GM19395 (cell line): ENCODE measurements at regions not wholly inside any gene's neighbourhood (a gene's known extent, or its start where the extent isn't known, plus 50 kb on each side); places are given as distances from the start of the nearest gene placed in this dataset.
"Not testable (repeated sequence)": the region's sequence is repeated elsewhere in the genome, so short reads cannot be mapped to it uniquely, and the experiment has no call there.

ENCODE experiments used
- ATAC-seq: cut with Tn5 transposase; IDR thresholded peaks from one replicate; pipeline ENCODE4 v1.9.1; 2021; ENCODE audit warnings: mild to moderate bottlenecking, moderate library complexity; ENCODE audit not compliant: unreplicated experiment

DNA sequence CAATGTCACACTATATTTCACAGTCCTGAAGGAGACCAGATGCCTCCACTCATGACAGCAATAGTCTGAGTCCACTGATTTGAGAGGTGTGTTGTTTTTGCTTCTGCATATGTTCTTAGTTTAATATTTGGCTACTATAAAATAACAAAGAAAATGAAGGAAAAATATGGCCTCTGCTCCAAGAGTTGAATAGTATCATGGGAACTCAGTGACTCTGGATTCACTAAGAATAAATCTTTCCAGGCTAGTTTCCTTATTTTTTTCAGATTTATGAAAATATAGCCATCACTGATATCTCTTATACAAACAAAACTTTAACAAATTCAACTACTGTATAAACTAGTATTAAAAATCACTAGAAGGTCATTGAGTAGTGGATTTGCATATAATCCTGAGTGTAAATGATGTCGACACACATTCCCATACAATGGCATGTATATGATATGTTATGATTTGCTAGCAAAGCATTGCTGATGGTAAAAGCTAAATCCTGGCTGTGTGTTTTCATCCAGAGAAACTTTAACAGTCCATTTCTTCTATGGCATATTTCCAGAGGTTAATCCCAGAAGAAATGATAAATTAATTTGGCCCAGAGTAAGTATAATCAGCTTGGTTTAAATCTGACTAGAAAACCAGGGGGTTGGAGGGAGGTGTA, 66.0 kb upstream of the VIPR2 start:
- ATAC-seq = no peak

DNA sequence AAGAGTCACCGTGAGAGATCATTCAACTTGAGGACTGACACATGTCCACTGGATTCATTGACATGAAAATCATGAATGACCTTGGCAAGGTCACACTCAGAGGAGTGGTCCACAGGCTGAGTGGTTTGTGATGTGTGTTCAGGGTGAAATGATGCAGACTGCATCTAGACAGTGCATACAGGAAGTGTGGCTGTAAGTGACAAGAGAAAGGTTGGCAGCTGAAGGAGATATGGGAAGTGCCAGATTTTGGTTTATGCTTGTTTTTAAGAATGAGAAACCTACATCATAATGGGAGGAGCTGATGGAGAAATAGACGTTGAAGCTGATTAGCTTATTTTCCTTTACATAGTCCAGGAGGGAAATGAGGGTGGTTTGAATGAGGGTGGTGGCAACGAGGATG, 64.8 kb upstream of the VIPR2 start:
- ATAC-seq = no peak

- no peak for ATAC-seq
Measured at GRCh38 chr7:159207951-159208350, 63.3 kb upstream of the VIPR2 start.

DNA sequence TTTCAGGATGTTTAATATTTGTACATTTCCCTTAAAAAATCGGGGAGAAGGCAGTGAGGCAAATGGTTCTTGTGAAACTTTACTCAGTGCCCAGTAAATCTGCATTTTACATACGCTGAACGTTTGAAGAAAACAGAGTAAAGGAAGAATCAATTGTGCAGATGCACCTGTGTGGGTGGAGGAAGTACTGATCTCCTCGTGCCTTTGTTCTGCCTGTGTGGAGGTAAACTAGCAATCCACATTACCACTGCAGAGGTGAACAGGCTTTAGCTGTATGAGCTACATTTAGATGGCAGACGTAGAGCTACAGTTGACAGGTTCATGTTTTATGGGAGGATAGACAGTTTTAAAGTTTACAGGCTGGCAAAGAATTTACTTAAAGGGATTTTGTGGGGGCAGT, 62.7 kb upstream of the VIPR2 start:
- no peak for ATAC-seq

DNA sequence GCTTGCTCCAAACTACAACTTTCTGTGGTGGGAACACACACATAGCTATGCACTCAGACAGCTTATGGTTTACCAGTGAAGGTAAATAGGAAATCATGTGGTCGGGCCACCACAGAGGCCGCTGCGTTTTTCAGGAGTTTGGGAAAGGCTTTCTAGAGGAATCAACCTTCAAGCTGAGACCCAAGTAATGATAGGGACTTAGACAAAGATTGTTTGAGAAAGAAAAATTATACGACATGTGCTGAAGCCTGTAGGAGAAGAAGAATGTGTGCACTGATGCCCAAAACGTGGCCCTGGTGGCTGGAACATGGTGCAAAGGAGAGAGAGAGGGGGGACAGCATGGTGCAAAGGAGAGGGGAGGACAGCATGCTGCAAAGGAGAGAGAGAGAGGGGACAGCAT, 61.2 kb upstream of the VIPR2 start:
- no peak for ATAC-seq

DNA sequence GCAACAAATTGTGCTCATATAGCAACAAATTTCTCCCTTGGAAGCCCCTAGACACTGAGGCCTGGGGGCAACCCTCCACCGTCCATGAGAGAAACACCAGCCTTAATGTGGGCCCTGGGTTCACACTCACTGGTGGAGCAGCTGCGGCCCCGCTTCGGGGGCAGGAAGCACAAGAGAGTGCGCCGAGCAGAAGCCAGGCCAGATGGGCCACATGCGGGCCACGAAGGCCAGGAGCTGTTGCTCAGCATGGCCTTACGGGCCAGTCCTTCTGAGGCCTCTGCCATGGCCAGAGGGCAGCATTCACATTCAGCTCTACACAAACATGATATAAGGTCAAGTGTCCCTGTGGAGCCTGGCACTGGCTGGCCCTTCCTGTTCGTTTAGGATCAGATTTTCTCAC, 60.0 kb upstream of the VIPR2 start:
- no peak for ATAC-seq

DNA sequence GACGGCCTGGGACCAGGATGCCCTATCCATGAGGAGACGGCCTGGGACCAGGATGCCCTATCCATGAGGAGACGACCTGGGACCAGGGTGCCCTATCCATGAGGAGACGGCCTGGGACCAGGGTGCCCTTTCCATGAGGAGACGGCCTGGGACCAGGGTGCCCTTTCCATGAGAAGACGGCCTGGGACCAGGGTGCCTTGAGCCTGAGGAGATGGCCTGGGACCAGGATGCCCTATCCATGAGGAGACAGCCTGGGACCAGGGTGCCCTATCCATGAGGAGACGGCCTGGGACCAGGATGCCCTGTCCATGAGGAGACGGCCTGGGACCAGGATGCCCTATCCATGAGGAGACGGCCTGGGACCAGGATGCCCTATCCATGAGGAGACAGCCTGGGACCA, 58.6 kb upstream of the VIPR2 start:
- ATAC-seq = not testable (repeated sequence)

GRCh38 chr7:159201722-159202330, 57.2 kb upstream of the VIPR2 start:
- no peak for ATAC-seq

DNA sequence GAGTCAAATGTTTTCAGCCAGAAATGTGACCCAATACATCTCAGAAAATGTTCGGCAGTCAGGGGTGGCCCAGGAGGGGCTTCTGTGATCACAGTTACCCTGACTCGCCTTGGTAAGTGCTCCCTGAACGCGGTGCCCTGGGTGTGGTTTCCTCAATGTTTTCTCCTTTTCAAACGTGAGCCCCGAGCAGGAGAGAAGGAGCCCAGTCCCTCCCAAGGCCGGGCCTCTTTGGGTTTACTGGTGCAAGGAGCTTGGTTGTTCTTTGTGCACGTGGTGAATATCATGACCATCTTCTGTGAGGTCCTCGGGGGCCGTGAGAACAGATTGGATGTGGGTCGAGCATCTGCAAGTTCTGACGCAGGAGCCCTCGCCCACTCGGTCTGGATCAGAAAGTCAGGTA, 55.8 kb upstream of the VIPR2 start:
- no peak for ATAC-seq

DNA sequence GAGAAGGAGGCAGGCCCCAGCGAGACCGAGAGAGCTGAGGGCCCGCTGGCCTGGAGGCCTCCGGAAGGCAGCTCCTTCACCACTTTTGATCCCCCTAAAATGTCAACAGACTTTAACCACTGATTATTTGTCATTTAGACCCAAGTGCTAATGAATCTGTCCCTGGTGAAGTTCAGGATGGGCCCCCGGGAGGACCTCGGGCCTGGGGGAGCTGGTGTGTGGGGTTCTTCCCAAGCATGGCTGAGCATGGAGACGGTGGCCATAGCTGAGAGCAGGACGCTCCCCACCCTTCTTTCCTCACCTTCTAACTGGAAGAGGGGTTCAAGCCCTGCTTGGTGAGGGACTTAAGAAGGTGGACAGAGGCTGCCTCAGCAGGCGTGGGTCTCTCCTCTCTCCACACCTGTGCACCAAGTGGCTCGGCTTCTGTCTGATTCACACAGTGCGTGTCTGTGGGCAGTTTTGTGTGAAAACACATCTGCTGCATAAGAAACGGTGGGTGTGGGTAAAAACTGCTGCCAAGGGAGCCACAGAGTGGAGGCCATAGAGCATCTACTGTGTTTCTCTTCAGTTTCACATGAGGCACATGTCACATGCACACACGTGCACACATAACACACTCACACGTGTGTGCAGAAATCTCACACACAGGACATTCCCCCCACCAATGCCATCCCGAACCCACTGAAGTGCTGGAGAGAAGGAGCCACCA, 53.5 kb upstream of the VIPR2 start:
- ATAC-seq = no peak

DNA sequence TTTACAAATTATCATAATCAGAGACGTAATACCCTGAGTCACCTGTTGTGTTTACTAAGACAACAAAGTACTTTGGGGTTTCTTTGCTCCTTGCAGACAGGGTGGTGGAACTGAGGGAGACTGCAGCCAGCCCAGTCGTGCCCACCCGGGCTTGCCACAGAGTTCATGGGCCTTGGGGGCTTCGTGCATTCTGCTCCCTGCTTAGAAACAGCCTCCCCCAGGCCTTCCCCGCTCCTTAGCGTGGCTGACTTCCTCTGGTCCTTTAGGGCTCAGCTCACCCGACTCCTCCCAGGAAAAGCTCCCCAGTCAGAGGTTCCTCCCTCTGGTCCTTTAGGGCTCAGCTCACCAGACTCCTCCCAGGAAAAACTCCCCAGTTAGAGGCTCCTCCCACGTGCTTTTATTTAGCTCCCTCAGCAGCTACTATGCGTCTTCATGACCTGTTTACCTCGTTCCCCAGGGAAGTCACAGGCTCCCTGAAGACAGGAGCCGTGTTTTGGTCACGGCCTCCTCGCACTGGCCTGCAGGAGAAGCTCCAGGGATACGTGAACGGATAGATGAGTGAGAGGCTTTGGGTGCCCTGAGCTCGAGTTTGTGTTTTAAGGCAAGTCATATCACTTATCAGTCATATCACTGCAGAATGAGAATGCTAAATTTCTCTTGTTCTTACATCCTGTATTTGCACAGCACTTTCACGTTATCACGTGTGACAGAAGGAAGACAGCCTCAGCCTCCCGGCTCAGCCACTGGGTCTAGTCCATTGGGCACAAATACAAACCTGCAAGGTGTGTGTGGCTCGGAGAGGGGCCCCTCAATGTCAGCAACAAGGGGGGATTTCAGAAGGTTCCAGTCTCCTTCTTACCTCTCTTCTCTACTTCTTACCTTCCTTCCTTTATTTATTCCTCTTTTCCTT, 52.7 kb upstream of the VIPR2 start:
- peak; percentile 64 for ATAC-seq

GRCh38 chr7:159196584-159196983, 51.9 kb upstream of the VIPR2 start:
- no peak for ATAC-seq

DNA sequence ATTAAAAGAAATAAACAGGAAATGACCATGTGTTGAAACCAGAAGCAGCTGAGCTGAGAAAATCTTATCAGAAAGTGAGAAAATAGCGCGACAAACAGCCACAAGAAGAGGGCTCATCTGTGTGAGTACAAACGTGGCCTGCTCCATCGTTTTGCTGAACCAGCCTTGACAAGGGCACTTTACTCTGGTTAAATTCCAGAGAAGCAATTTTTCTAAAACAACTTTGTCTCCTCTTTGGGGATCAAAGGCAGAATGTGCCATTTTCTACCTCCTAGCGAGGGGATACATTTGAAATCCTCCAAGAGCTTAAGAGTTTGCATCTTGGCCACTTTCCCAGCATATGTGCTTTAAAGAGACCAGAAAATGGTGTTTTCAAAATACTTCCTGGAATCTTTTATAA, 51.3 kb upstream of the VIPR2 start:
- ATAC-seq = no peak
